Parathyroid adenoma (tissue), 2 donors: ENCODE measurements at regions not wholly inside any gene's neighbourhood (a gene's known extent, or its start where the extent isn't known, plus 50 kb on each side); places are given as distances from the start of the nearest gene placed in this dataset.

Experiments used
- H2AFZ ChIP-seq: fragments of 300-600 bp; sonication (generic); one replicate; pipeline ENCODE4 v1.7.0; 2017; ENCODE audit warnings: antibody characterized with exemption, mild to moderate bottlenecking
- H3K27ac ChIP-seq: fragments of 300-600 bp; sonication (generic); one replicate; pipeline ENCODE4 v1.7.0; 2017
- H3K27me3 ChIP-seq: fragments of 300-600 bp; sonication (generic); one replicate; pipeline ENCODE4 v1.7.0; 2017; ENCODE audit warnings: low read length; ENCODE audit not compliant: control insufficient read depth, insufficient read depth
- H3K36me3 ChIP-seq: fragments of 300-600 bp; sonication (generic); one replicate; pipeline ENCODE4 v1.7.0; 2017; ENCODE audit warnings: low read length; ENCODE audit not compliant: control insufficient read depth, insufficient read depth
- H3K4me1 ChIP-seq: fragments of 300-600 bp; sonication (generic); one replicate; pipeline ENCODE4 v1.7.0; 2017; ENCODE audit warnings: control low read depth
- H3K4me2 ChIP-seq: fragments of 300-600 bp; sonication (generic); one replicate; pipeline ENCODE4 v1.7.0; 2017; ENCODE audit warnings: low read length
- H3K4me3 ChIP-seq: fragments of 300-600 bp; sonication (generic); one replicate; pipeline ENCODE4 v1.7.0; 2017; ENCODE audit warnings: low read depth, low read length
- H3K79me2 ChIP-seq: fragments of 300-600 bp; sonication (generic); one replicate; pipeline ENCODE4 v1.7.0; 2017; ENCODE audit warnings: control low read depth
- H3K9ac ChIP-seq: fragments of 300-600 bp; sonication (generic); one replicate; pipeline ENCODE4 v1.7.0; 2017; ENCODE audit warnings: mild to moderate bottlenecking
- H3K9me3 ChIP-seq: fragments of 300-600 bp; sonication (generic); one replicate; pipeline ENCODE4 v1.7.0; 2017; ENCODE audit warnings: low read length; ENCODE audit not compliant: control insufficient read depth
- CTCF ChIP-seq: fragments of 300-600 bp; sonication (generic); IDR thresholded peaks from one replicate; pipeline ENCODE4 v1.7.0; 2017; ENCODE audit warnings: antibody characterized with exemption, mild to moderate bottlenecking
- donor health status: primary hyperparathyroidism.

GRCh38 chr5:122565331-122565730 lies 209.5 kb upstream of the SNX2 start:
- Histone ChIP-seq H2AFZ (no peak overlapping the region), H3K4me3 (no peak overlapping the region), H3K79me2 (no peaks in the 10 kb centered on the region), H3K27me3 (no peaks in the 10 kb centered on the region), H3K27ac (no peak overlapping the region), H3K36me3 (no peaks in the 10 kb centered on the region), H3K4me1 (no peaks in the 10 kb centered on the region), H3K4me2 (no peak overlapping the region), H3K9ac (no peak overlapping the region), H3K9me3 (no peaks in the 10 kb centered on the region)
- TF ChIP-seq CTCF = no peak

GRCh38 chr5:122576256-122577016 lies 198.4 kb upstream of the SNX2 start:
- H3K36me3 ChIP-seq = no peaks in the 10 kb centered on the region
- H3K9ac ChIP-seq = no peak overlapping the region
- H2AFZ ChIP-seq = no peak overlapping the region
- H3K9me3 ChIP-seq = no peaks in the 10 kb centered on the region
- H3K27ac ChIP-seq = no peak overlapping the region
- no peak overlapping the region for H3K4me3 ChIP-seq
- H3K79me2 ChIP-seq = no peaks in the 10 kb centered on the region
- no peaks in the 10 kb centered on the region for H3K4me1 ChIP-seq
- H3K4me2 ChIP-seq = no peak overlapping the region
- no peak for TF ChIP-seq CTCF
- H3K27me3 ChIP-seq = no peaks in the 10 kb centered on the region

- Histone ChIP-seq H3K9me3 (no peaks in the 10 kb centered on the region), H3K4me1 (no peaks in the 10 kb centered on the region), H3K4me2 (no peak overlapping the region), H3K27me3 (no peaks in the 10 kb centered on the region), H3K36me3 (no peaks in the 10 kb centered on the region), H3K79me2 (no peaks in the 10 kb centered on the region), H2AFZ (no peak overlapping the region), H3K27ac (no peak overlapping the region), H3K9ac (no peak overlapping the region), H3K4me3 (no peak overlapping the region)
- TF ChIP-seq CTCF = no peak
Observed at GRCh38 chr5:122581629-122582028, 193.3 kb upstream of the SNX2 start.

- Histone ChIP-seq H3K9me3 (no peaks in the 10 kb centered on the region), H3K4me1 (no peaks in the 10 kb centered on the region)
Observed at GRCh38 chr5:122584411-122585300, 190.2 kb upstream of the SNX2 start.

More at GRCh38 chr5:122584411-122585300, 190.2 kb upstream of the SNX2 start:
- no peak overlapping the region for H3K4me3 ChIP-seq
- H3K9ac ChIP-seq = no peak overlapping the region
- no peaks in the 10 kb centered on the region for H3K36me3 ChIP-seq
- H2AFZ ChIP-seq = no peak overlapping the region
- no peaks in the 10 kb centered on the region for H3K79me2 ChIP-seq
- TF ChIP-seq CTCF = no peak
- no peak overlapping the region for H3K27ac ChIP-seq
- H3K27me3 ChIP-seq = no peaks in the 10 kb centered on the region
- no peak overlapping the region for H3K4me2 ChIP-seq
